ENCODE measurements at regions not wholly inside any gene's neighbourhood (a gene's known extent, or its start where the extent isn't known, plus 50 kb on each side); places are given as distances from the start of the nearest gene placed in this dataset.

- TF ChIP-seq POLR2A (IDR thresholded peaks at IDR 0.05) (no peak), CTCF (IDR thresholded peaks at IDR 0.05) (no peak)
Observed at GRCh38 chr5:158382473-158382872, 523.5 kb upstream of the CLINT1 start.
